Erythroblast (primary cell): ENCODE measurements at regions not wholly inside any gene's neighbourhood (a gene's known extent, or its start where the extent isn't known, plus 50 kb on each side); places are given as distances from the start of the nearest gene placed in this dataset.

Experiments used
- GATA1 ChIP-seq: IDR thresholded peaks from 2 replicates; pipeline ENCODE4 v1.6.1; 2011; ENCODE audit warnings: low read depth, mild to moderate bottlenecking, control low read depth, low read length, moderate library complexity
- POLR2A ChIP-seq: IDR thresholded peaks from 2 replicates; pipeline ENCODE4 v1.6.1; 2011; ENCODE audit warnings: mild to moderate bottlenecking, low read length

DNA sequence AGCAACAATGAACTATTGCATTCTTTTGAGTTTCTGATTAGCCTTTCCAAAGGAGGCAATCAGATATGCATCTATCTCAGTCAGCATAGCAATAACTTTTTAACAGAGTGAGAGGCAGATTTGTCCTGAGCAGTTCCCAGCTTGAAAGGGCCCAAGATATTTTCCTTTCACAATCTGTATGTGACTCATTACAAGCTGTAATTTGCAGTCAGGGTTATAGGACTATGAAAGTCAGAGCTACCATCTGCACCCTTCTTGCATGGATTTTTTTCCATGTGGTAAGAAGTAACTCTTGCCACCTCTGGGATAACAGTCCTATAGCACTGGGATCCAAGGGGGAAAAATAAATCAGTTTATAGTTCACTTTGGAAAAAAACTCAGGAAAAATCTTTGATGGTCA lies 318.2 kb upstream of the RGS17 start:
- TF ChIP-seq POLR2A, result no peak
- no peak for TF ChIP-seq GATA1
